ENCODE measurements at regions not wholly inside any gene's neighbourhood (a gene's known extent, or its start where the extent isn't known, plus 50 kb on each side); places are given as distances from the start of the nearest gene placed in this dataset.

DNA sequence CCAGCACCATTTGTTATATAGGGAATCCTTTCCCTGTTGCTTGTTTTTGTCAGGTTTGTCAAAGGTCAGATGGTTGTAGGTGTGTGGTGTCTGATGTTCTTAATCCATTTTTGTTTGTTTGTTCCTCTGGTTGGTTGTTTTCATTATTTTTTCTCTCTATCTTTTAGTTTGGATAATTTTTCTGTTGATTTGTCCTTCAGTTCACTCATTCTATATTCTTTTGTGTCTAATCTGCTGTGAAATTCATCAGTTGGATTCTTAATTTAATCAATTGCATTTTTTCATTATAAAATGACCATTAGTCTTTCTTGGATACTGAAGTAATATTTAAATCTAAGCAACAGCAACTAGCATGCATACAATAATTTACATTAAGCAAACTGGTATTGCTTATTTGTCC, 206.7 kb upstream of the TRIB2 start:
- Histone ChIP-seq H3K4me1 (ENCODE audit: insufficient read depth, poor library complexity, severe bottlenecking) (peaks cover 20% of the 10 kb centered on the region), H3K27ac (ENCODE audit: poor library complexity, severe bottlenecking) (no peak overlapping the region), H3K27me3 (ENCODE audit: insufficient read depth, poor library complexity, severe bottlenecking) (no peaks in the 10 kb centered on the region), H3K9me3 (ENCODE audit: severe bottlenecking) (no peaks in the 10 kb centered on the region), H3K36me3 (ENCODE audit: low read depth) (no peaks in the 10 kb centered on the region), H3K4me3 (ENCODE audit: severe bottlenecking) (no peak overlapping the region)
- DNase-seq (ENCODE audit: low spot score) (no peak), ATAC-seq (ENCODE audit: low read depth) (no peak)
- TF ChIP-seq CTCF (IDR thresholded peaks at IDR 0.05; ENCODE audit: poor library complexity, severe bottlenecking), result no peak

- H3K27ac ChIP-seq (ENCODE audit: poor library complexity, severe bottlenecking), result no peak overlapping the region
- H3K4me1 ChIP-seq (ENCODE audit: insufficient read depth, poor library complexity, severe bottlenecking), result peaks cover 3% of the 10 kb centered on the region
- DNase-seq (ENCODE audit: low spot score) (no peak), ATAC-seq (ENCODE audit: low read depth) (no peak)
- H3K9me3 ChIP-seq (ENCODE audit: severe bottlenecking), result no peaks in the 10 kb centered on the region
- no peak for TF ChIP-seq CTCF (IDR thresholded peaks at IDR 0.05; ENCODE audit: poor library complexity, severe bottlenecking)
- H3K36me3 ChIP-seq (ENCODE audit: low read depth), result no peaks in the 10 kb centered on the region
- no peak overlapping the region for H3K4me3 ChIP-seq (ENCODE audit: severe bottlenecking)
- H3K27me3 ChIP-seq (ENCODE audit: insufficient read depth, poor library complexity, severe bottlenecking), result no peaks in the 10 kb centered on the region
Measured at GRCh38 chr2:12513339-12513738, 203.4 kb upstream of the TRIB2 start.

DNA sequence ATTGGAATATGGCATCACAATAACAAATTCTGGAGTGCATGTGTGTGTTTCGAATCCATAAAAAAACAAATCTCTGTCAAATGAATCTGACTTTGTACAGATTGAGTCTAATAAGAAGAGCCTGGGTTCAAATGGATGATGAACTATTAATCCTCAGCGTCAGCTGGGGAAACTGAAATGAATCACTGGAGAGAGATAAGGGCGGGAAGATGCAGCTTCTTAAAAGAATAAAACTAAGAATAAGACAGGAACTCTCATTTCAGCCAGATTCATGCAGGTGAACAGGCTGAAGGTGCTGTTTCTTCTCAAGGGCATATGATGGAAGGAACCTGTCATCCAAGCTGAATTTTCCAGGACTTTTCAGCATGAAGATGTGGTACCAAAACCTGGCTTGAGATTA, 202.6 kb upstream of the TRIB2 start:
- ATAC-seq (ENCODE audit: low read depth), result no peak
- no peak for DNase-seq (ENCODE audit: low spot score)
- H3K27me3 ChIP-seq (ENCODE audit: insufficient read depth, poor library complexity, severe bottlenecking), result no peaks in the 10 kb centered on the region
- H3K9me3 ChIP-seq (ENCODE audit: severe bottlenecking), result no peaks in the 10 kb centered on the region
- no peaks in the 10 kb centered on the region for H3K4me1 ChIP-seq (ENCODE audit: insufficient read depth, poor library complexity, severe bottlenecking)
- no peak for TF ChIP-seq CTCF (IDR thresholded peaks at IDR 0.05; ENCODE audit: poor library complexity, severe bottlenecking)
- H3K36me3 ChIP-seq (ENCODE audit: low read depth), result no peaks in the 10 kb centered on the region
- no peak overlapping the region for H3K27ac ChIP-seq (ENCODE audit: poor library complexity, severe bottlenecking)
- H3K4me3 ChIP-seq (ENCODE audit: severe bottlenecking), result no peak overlapping the region

DNA sequence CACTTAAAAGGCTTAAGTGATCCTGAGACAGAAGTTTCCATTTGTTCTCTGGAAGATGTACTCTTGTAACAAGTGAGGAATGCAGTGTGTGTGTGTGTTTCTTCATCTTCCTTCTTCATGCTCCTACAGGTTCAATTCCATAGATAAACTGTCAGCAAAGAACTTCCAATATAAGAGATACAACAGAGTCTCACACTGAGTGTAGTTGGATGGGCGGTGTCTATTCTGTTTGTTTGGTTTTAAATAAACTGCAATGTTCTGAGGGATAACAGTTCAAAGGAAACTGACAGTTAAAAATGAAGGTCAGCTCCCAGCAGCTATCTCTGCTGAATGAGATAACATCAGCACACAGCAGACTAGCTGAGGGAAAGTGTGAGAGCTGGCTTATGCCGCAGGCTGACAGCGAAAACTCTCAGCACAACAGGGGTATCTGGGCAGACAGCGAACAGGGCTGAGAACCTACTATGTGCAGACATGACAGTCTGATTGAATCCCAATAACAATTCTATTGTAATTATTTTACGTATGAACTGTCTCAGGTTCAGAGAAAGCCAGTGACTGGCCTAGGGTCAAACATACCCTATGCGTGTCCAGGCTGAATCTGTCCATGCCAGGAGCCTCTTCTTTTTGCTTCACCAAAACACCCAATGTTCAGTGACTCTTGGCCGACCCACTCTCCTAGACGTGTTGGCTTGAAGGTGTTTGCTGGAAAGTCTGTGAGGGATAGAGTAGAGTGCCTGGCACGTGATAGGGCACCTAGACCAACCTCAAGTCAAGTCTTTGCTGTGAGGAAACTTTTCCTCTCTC, 201.9 kb upstream of the TRIB2 start:
- no peak for DNase-seq (ENCODE audit: low spot score)

More for the DNA sequence above, 201.9 kb upstream of the TRIB2 start:
- no peak for TF ChIP-seq CTCF (IDR thresholded peaks at IDR 0.05; ENCODE audit: poor library complexity, severe bottlenecking)
- no peaks in the 10 kb centered on the region for H3K4me1 ChIP-seq (ENCODE audit: insufficient read depth, poor library complexity, severe bottlenecking)
- H3K4me3 ChIP-seq (ENCODE audit: severe bottlenecking), result no peak overlapping the region
- no peaks in the 10 kb centered on the region for H3K36me3 ChIP-seq (ENCODE audit: low read depth)
- H3K27me3 ChIP-seq (ENCODE audit: insufficient read depth, poor library complexity, severe bottlenecking), result no peaks in the 10 kb centered on the region
- no peak for ATAC-seq (ENCODE audit: low read depth)
- no peak overlapping the region for H3K27ac ChIP-seq (ENCODE audit: poor library complexity, severe bottlenecking)
- H3K9me3 ChIP-seq (ENCODE audit: severe bottlenecking), result no peaks in the 10 kb centered on the region
